ACHN (cell line): ENCODE measurements at regions not wholly inside any gene's neighbourhood (a gene's known extent, or its start where the extent isn't known, plus 50 kb on each side); places are given as distances from the start of the nearest gene placed in this dataset.

Experiments used
- DNase-seq: peaks from one replicate; pipeline ENCODE4 v3.0.0-alpha.2; 2015
- in situ Hi-C: cut with HindIII; loops from 2 replicates; pipeline ENCODE4 v1.10.0; 2017; ENCODE audit warnings: low sequenced_read_pairs, low pct_ligation_motif_present, low pct_unique_long_range_greater_than_20kb

GRCh38 chr17:59513934-59514841 is 51.2 kb upstream of the DHX40 start:
- peak; percentile 86 for DNase-seq
- in situ Hi-C loops = no loop called here
